ENCODE measurements at regions not wholly inside any gene's neighbourhood (a gene's known extent, or its start where the extent isn't known, plus 50 kb on each side); places are given as distances from the start of the nearest gene placed in this dataset.

GRCh38 chr2:220648628-220649027 is 923.5 kb downstream of the EPHA4 start:
- no peak for DNase-seq (ENCODE audit: low read depth)
- in situ Hi-C loops (cut with HindIII; ENCODE audit: low pct_unique_long_range_greater_than_20kb, low sequenced_read_pairs), result no loop called here

GRCh38 chr2:220653776-220654175 is 918.3 kb downstream of the EPHA4 start:
- DNase-seq (ENCODE audit: low read depth), result no peak
- in situ Hi-C loops (cut with HindIII; ENCODE audit: low pct_unique_long_range_greater_than_20kb, low sequenced_read_pairs), result no loop called here

- in situ Hi-C loops (cut with HindIII; ENCODE audit: low pct_unique_long_range_greater_than_20kb, low sequenced_read_pairs), result no loop called here
- DNase-seq (ENCODE audit: low read depth), result no peak
Measured at GRCh38 chr2:220654322-220654721, 917.8 kb downstream of the EPHA4 start.

- no peak for DNase-seq (ENCODE audit: low read depth)
- in situ Hi-C loops (cut with HindIII; ENCODE audit: low pct_unique_long_range_greater_than_20kb, low sequenced_read_pairs), result no loop called here
Measured at GRCh38 chr2:220660277-220661145, 911.6 kb downstream of the EPHA4 start.

GRCh38 chr2:220662431-220662830 is 909.7 kb downstream of the EPHA4 start:
- in situ Hi-C loops (cut with HindIII; ENCODE audit: low pct_unique_long_range_greater_than_20kb, low sequenced_read_pairs), result no loop called here
- no peak for DNase-seq (ENCODE audit: low read depth)

GRCh38 chr2:220663065-220663464 is 909.0 kb downstream of the EPHA4 start:
- in situ Hi-C loops (cut with HindIII; ENCODE audit: low pct_unique_long_range_greater_than_20kb, low sequenced_read_pairs), result no loop called here
- no peak for DNase-seq (ENCODE audit: low read depth)

GRCh38 chr2:220664272-220665107 is 907.6 kb downstream of the EPHA4 start:
- DNase-seq (ENCODE audit: low read depth), result no peak
- in situ Hi-C loops (cut with HindIII; ENCODE audit: low pct_unique_long_range_greater_than_20kb, low sequenced_read_pairs), result no loop called here

GRCh38 chr2:220665108-220665471 is 907.0 kb downstream of the EPHA4 start:
- in situ Hi-C loops (cut with HindIII; ENCODE audit: low pct_unique_long_range_greater_than_20kb, low sequenced_read_pairs), result no loop called here
- no peak for DNase-seq (ENCODE audit: low read depth)

GRCh38 chr2:220669324-220669723 is 902.8 kb downstream of the EPHA4 start:
- in situ Hi-C loops (cut with HindIII; ENCODE audit: low pct_unique_long_range_greater_than_20kb, low sequenced_read_pairs), result no loop called here
- no peak for DNase-seq (ENCODE audit: low read depth)

GRCh38 chr2:220670511-220670910 is 901.6 kb downstream of the EPHA4 start:
- in situ Hi-C loops (cut with HindIII; ENCODE audit: low pct_unique_long_range_greater_than_20kb, low sequenced_read_pairs), result no loop called here
- no peak for DNase-seq (ENCODE audit: low read depth)

GRCh38 chr2:220673151-220673874 is 898.8 kb downstream of the EPHA4 start:
- in situ Hi-C loops (cut with HindIII; ENCODE audit: low pct_unique_long_range_greater_than_20kb, low sequenced_read_pairs), result no loop called here
- no peak for DNase-seq (ENCODE audit: low read depth)

- in situ Hi-C loops (cut with HindIII; ENCODE audit: low pct_unique_long_range_greater_than_20kb, low sequenced_read_pairs), result no loop called here
Measured at GRCh38 chr2:220674033-220674432, 898.1 kb downstream of the EPHA4 start.

GRCh38 chr2:220676695-220677094 is 895.4 kb downstream of the EPHA4 start:
- no peak for DNase-seq (ENCODE audit: low read depth)
- in situ Hi-C loops (cut with HindIII; ENCODE audit: low pct_unique_long_range_greater_than_20kb, low sequenced_read_pairs), result no loop called here

More at GRCh38 chr2:220674033-220674432, 898.1 kb downstream of the EPHA4 start:
- DNase-seq (ENCODE audit: low read depth), result no peak

- no peak for DNase-seq (ENCODE audit: low read depth)
- in situ Hi-C loops (cut with HindIII; ENCODE audit: low pct_unique_long_range_greater_than_20kb, low sequenced_read_pairs), result no loop called here
Measured at GRCh38 chr2:220678943-220679342, 893.2 kb downstream of the EPHA4 start.

GRCh38 chr2:220682616-220683015 is 889.5 kb downstream of the EPHA4 start:
- DNase-seq (ENCODE audit: low read depth), result no peak
- in situ Hi-C loops (cut with HindIII; ENCODE audit: low pct_unique_long_range_greater_than_20kb, low sequenced_read_pairs), result no loop called here

- DNase-seq (ENCODE audit: low read depth), result no peak
- in situ Hi-C loops (cut with HindIII; ENCODE audit: low pct_unique_long_range_greater_than_20kb, low sequenced_read_pairs), result no loop called here
Measured at GRCh38 chr2:220684099-220684498, 888.0 kb downstream of the EPHA4 start.

GRCh38 chr2:220687231-220687843 is 884.8 kb downstream of the EPHA4 start:
- in situ Hi-C loops (cut with HindIII; ENCODE audit: low pct_unique_long_range_greater_than_20kb, low sequenced_read_pairs), result no loop called here

More at GRCh38 chr2:220687231-220687843, 884.8 kb downstream of the EPHA4 start:
- DNase-seq (ENCODE audit: low read depth), result peak; percentile 45
